NB4 (cell line): ENCODE measurements at regions not wholly inside any gene's neighbourhood (a gene's known extent, or its start where the extent isn't known, plus 50 kb on each side); places are given as distances from the start of the nearest gene placed in this dataset.

Experiments
- DNase-seq: peaks from one replicate; pipeline ENCODE4 v3.0.0; 2010; ENCODE audit warnings: low read depth
- H3K4me3 ChIP-seq: one replicate; pipeline ENCODE4 v1.5.1; 2011; ENCODE audit warnings: mild to moderate bottlenecking, low read depth, low read length, moderate library complexity
- MAX ChIP-seq: IDR thresholded peaks from 2 replicates; pipeline ENCODE4 v1.6.1; 2011; ENCODE audit warnings: low read depth, low read length
- MYC ChIP-seq: IDR thresholded peaks from 2 replicates; pipeline ENCODE4 v1.6.1; 2011; ENCODE audit warnings: low read depth, low read length
- POLR2A ChIP-seq: IDR thresholded peaks from 2 replicates; pipeline ENCODE4 v1.6.1; 2011; ENCODE audit warnings: mild to moderate bottlenecking; ENCODE audit not compliant: insufficient read length; ENCODE audit errors: extremely low read depth
- TF ChIP-seq, protein P1 (sequence below): IDR thresholded peaks from one replicate; pipeline ENCODE4 v1.5.1; 2012; ENCODE audit warnings: low read depth, low read length

GRCh38 chr16:17835118-17835876, 364.5 kb upstream of the XYLT1 start:
- no peak for TF ChIP-seq MYC
- TF ChIP-seq, protein P1, sequence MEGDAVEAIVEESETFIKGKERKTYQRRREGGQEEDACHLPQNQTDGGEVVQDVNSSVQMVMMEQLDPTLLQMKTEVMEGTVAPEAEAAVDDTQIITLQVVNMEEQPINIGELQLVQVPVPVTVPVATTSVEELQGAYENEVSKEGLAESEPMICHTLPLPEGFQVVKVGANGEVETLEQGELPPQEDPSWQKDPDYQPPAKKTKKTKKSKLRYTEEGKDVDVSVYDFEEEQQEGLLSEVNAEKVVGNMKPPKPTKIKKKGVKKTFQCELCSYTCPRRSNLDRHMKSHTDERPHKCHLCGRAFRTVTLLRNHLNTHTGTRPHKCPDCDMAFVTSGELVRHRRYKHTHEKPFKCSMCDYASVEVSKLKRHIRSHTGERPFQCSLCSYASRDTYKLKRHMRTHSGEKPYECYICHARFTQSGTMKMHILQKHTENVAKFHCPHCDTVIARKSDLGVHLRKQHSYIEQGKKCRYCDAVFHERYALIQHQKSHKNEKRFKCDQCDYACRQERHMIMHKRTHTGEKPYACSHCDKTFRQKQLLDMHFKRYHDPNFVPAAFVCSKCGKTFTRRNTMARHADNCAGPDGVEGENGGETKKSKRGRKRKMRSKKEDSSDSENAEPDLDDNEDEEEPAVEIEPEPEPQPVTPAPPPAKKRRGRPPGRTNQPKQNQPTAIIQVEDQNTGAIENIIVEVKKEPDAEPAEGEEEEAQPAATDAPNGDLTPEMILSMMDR = no peak
- TF ChIP-seq MAX = no peak
- TF ChIP-seq POLR2A = no peak
- no peak overlapping the region for H3K4me3 ChIP-seq
- DNase-seq = no peak

GRCh38 chr16:17832738-17833137, 362.0 kb upstream of the XYLT1 start:
- no peak overlapping the region for H3K4me3 ChIP-seq
- TF ChIP-seq POLR2A (no peak), MAX (no peak), MYC (no peak)
- TF ChIP-seq, protein P1 = no peak
- no peak for DNase-seq

GRCh38 chr16:17831330-17831729, 360.6 kb upstream of the XYLT1 start:
- no peak for DNase-seq
- TF ChIP-seq MAX (no peak), POLR2A (no peak), MYC (no peak)
- TF ChIP-seq, protein P1 = no peak
- H3K4me3 ChIP-seq = no peak overlapping the region

- TF ChIP-seq MAX (no peak), MYC (no peak), POLR2A (no peak)
- TF ChIP-seq, protein P1 = no peak
These were observed 359.9 kb upstream of the XYLT1 start for GRCh38 chr16:17830651-17831050.

DNA sequence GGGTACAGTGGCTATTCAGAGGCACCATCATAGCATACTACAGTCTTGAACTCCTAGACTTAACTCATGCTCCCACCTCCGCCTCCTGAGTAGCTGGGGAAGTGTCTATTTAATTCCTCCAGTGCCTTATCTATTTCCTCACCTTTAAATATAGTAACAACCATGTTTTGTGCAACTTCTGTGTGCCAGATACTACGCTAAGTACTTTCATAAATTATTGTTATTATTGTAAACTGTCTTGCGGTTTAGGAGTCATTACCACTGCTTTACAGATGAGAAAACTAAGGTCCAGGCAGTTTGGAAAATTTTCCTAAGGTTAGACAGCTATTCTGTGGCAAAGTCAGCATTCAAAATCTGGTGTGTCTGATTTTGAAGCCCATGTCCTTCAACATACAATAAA, 359.1 kb upstream of the XYLT1 start:
- no peak for DNase-seq
- TF ChIP-seq, protein P1 = no peak
- TF ChIP-seq POLR2A (no peak), MAX (no peak), MYC (no peak)
- no peak overlapping the region for H3K4me3 ChIP-seq

More at GRCh38 chr16:17830651-17831050, 359.9 kb upstream of the XYLT1 start:
- no peak for DNase-seq
- H3K4me3 ChIP-seq = no peak overlapping the region
